Skeletal muscle cell (primary cell): ENCODE measurements at regions not wholly inside any gene's neighbourhood (a gene's known extent, or its start where the extent isn't known, plus 50 kb on each side); places are given as distances from the start of the nearest gene placed in this dataset.
"Not testable (repeated sequence)": the region's sequence is repeated elsewhere in the genome, so short reads cannot be mapped to it uniquely, and the experiment has no call there.

ENCODE experiments used
- DNase-seq: peaks from one replicate; pipeline ENCODE4 v3.0.0-alpha.2; 2010; ENCODE audit warnings: low read depth
- H3K4me3 ChIP-seq: 2 replicates; pipeline ENCODE4 v1.5.1; 2011; ENCODE audit warnings: low read depth, mild to moderate bottlenecking, control low read depth, low read length, moderate library complexity

DNA sequence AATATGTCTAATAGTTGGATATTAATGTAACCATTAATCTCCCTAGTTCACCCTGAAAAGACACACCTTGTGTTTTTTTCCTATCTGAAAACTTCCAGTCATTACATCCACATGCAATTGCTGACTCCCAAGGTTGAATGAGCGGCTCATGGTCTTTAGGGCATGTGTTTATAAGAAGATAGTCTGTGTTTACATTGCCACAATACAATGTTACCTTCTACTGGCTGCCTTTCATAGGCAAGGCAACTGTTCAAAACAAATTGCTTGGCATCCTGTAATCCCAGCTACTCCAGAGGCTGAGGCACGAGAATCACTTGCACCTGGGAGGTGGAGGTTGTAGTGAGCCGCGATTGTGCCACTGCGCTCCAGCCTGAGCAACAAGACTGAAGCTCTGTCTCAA lies 52.6 kb upstream of the GPCPD1 start:
- DNase-seq, result no peak
- H3K4me3 ChIP-seq, result no peak overlapping the region

DNA sequence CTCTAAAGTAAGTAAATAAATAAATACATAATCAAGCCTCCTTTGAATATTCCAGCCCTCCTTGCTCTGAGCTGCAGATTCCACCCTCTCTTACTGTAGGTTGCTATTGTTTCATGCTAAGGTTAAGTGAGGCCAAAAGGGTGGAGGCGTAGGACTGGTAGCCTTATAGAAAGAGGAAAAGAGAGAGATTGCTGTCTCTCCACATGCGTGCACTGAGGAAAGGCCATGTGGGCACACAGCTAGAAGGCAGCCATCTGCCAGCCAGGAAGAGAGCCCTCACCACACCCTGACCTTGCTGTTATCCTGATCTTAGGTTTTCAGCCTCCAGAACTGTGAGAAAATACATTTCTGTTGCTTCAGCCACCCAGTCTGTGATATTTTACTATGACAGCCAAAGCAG lies 52.0 kb upstream of the GPCPD1 start:
- no peak overlapping the region for H3K4me3 ChIP-seq
- no peak for DNase-seq

- DNase-seq, H3K4me3 ChIP-seq: not testable (repeated sequence)
Observed at GRCh38 chr20:5660756-5661155, 50.0 kb upstream of the GPCPD1 start.
